GM21786 (cell line): ENCODE measurements at regions not wholly inside any gene's neighbourhood (a gene's known extent, or its start where the extent isn't known, plus 50 kb on each side); places are given as distances from the start of the nearest gene placed in this dataset.

Source experiments
- ATAC-seq: cut with Tn5 transposase; IDR thresholded peaks from one replicate; pipeline ENCODE4 v1.9.1; 2021; ENCODE audit not compliant: unreplicated experiment

DNA sequence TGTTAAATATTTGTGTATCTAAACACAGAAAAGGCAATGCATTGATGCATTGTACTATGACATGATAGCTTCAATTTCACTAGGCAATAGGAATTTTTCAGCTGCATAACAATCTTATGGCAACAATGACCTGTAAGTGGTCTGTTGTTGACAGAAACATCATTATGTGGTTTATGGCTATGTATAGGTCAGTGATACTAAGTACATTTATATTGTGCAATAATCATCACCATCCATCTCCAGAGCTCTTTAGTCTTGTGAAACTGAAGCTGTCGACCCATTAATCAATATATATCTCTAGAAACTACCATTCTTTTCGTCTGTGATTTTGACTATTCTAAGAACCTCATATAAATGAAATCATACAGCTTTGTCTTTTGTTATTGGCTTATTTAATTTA, 200.1 kb upstream of the ZNF717 start:
- no peak for ATAC-seq

DNA sequence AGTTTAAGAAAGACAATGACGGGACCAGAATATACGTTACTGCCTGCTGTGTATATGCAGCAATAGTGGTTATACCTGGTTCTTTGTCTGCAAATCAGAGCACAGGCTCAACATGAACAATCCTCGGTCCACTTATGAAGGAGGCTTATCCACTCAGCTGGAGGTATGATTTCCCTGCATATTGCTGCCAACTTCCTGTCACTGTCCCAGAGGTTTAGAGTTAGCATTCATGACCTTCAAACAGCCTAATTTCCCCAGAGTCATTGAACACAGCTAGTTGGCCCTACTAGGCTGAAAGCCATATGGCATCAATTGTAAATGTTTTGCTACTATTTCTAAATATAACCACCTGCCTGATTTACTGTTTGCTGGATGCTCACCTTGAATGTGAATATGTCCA, 224.9 kb upstream of the ZNF717 start:
- ATAC-seq: no peak

DNA sequence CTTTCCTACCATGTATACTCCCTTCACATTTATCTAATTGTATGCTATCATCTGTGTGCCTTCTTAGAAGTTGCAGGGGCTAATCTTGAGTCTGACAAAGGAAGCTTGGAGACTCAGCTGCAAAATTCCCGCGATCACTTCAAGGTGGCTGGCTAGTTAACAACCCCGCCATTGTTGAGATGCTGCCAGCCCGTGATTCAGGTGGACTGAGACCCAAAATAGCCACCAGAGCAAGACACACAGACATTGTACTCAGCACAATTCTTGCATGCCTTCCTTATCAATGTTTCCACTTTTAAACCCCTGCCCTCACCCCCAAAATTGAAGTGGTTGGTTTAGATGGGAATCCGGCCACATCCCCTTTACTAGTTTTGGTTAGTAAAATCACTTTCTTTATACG, 225.8 kb upstream of the ZNF717 start:
- ATAC-seq: no peak

DNA sequence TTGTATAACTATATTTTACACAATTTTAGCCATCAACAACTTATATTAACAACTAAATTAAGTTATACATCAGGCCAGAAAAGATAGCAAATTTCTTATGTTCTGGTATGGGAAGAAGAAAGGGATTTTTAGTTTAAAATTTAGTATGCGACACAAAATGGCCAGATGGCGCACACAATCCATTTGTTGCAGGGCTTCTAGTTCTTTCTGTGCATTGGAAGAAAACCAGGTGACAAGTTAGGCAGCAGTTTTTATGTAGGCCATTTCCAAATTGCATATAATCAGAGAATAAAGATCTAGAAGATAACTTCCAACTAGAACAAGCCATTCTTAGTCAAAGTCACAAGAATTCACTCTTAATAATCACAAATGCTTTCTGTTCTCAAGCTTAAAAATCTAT, 230.1 kb upstream of the ZNF717 start:
- no peak for ATAC-seq

DNA sequence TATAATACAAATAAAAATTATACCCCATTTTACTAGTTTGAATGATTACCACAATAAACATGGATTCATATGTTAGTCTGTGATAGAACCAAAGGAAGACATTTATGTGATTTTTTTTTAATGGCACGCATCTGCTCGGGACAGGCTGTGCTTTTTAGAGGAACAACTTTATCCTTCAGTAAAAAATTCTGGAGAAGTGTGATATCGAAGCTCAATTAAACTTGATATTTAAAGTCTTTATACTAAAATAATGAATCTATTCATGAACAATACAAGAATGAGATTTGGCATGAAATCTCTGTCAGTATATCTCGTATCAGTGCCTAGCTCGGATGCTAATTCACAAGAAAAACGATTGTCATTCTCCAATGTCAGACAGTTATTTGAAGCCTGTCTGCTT, 230.8 kb upstream of the ZNF717 start:
- no peak for ATAC-seq

DNA sequence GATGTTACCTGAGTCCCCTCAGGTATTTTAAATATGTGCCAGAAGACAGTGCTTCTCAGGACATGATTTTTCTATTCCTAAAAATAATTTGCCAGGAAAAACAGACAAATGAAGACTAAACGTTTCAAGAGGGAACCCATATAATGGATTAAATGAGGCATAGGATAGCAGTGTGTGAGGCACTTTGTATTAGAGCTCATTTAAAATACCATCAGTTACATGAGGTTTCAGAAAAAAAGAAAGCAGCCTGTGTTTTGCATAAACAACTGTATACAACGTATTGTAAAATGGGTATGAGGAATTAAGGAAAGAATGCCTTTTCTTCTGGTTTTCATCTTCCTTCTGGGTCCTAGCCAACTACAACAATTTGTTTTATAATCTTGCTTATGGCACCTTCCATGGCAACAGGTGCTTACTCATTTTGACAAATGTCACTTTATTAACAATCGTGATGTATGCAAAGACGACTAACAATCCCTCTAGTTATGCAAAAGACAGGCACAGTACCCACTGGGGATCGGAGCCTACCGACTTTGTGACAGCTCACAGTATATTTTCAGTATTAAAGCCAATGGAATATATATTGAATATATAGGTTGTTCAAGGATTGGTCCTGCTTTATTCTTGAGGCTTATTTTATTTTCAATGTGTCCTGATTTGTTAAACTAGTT, 231.6 kb upstream of the ZNF717 start:
- ATAC-seq: no peak

DNA sequence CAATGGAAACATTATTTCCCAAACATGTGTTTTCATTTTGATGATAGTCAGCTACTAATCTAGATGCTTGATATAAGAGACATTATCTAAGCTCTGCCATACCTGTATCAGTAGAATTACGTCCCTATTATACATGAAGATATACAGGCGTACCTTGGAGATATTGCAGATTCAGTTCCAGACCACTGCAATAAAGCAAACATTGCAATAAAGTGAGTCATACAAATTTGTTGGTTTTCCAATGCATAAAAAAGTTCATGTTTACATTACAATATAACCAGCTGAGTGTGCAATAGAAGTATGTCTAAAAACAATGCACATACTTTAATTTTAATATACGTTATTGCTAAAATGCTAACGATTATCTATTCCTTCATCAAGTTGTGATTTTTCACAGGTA, 236.0 kb upstream of the ZNF717 start:
- no peak for ATAC-seq

DNA sequence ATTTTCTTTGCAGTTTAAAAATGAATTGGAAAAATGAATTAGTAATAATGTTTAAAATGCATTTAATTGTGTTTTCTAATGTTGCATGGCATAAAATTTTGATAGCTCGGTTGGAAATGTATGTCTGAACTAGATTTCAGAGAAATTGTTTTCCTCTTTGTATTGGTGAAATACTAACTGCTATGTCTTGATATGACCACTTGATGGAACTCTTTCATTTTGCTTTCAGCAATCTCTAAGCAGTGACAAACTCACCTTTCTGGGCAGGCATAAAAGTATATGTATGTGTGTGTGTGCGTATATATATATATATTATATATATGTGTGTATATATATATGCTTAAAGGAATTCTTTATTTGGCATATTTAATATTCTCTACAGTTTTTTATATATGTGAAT, 239.3 kb upstream of the ZNF717 start:
- no peak for ATAC-seq

DNA sequence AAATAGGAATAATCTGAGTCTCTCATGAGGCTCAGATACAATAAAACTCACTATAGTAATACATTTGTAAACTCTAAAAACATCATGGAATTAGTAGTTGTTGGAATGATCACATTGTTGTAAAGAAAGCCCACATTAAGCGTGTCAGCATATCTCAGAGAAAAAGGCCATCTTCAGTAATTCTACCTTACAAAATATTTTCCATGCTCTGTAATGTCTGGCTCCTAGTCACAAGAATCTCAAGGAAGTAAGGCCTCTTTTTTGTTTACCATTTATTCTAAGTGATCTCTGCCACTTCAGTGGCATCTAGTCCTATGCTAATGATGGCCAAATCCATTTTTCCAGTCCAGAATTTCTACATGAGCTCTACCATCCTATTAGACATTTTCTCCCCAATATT, 240.2 kb upstream of the ZNF717 start:
- ATAC-seq: no peak

DNA sequence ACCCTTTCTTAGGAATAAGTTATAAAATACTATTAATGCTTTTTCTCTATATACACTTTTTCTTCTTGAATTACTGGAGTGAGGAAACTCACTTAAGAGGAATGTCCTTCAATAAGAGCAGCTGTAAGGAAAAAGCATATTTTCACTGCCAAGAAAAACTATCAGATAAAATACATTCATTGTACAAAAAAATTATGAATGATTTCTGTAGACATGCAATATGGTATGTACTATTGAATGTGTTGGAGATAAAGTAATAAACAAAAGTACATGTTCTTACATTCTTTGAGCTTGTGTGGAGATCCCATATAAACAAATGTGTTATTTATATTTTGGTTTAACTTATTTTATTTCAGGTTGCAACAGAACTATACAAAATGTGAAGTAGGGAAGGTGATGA, 241.0 kb upstream of the ZNF717 start:
- no peak for ATAC-seq

DNA sequence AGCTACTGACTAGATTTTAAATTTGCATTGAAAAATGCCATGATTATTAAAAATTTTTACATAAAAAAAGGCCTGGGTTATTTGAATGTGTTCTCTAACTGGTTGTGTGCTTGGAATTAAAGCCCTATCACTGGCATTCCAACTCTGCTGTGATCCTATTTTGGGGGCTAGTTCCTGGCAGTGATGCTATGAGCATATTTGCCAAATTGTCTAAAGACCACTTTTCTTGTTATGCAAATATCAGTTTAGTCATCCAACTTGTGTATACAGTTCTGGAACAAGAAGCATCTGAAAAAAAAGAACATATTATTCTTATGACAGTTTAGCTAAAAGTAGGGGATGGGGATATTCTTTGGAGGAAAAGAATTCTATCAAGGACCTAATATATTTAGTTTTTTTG, 243.4 kb upstream of the ZNF717 start:
- no peak for ATAC-seq

DNA sequence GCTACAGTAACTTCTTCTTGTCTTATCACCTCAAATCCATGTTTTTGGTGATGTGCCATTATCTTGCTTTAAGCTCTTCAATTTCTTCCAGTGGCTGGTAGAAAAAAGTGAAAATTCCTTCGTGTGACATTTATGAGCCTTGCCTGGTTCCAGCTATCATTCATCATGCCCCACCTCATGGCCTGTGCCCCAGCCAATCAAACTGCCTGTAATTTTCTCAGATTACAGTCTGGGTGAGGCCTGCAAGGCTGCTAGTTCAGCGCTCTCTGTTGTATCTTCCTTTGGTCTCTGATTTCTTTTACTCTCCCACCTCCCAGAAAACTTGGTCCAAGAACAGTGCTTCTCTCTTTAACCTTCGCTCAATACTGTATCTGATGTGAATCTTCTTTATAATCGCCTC, 249.3 kb upstream of the ZNF717 start:
- ATAC-seq: no peak

DNA sequence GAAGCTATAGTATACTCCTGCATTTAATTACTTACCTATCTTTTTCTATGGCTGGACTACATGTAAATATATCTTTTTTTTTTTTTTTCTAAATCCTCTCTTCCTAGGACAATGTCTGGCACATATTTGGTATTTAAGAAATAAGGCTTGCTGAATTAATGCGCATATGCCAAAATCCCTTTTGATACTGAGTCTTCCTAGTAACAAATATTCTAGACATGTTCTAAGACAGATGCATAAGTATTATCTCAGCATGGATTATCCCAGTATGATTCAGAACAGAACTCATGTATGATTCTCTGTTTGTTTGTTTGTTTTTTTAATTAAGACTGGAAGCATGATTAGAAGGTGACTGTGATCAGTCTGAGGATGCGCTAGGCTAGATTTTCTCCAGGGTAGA, 249.8 kb upstream of the ZNF717 start:
- no peak for ATAC-seq

DNA sequence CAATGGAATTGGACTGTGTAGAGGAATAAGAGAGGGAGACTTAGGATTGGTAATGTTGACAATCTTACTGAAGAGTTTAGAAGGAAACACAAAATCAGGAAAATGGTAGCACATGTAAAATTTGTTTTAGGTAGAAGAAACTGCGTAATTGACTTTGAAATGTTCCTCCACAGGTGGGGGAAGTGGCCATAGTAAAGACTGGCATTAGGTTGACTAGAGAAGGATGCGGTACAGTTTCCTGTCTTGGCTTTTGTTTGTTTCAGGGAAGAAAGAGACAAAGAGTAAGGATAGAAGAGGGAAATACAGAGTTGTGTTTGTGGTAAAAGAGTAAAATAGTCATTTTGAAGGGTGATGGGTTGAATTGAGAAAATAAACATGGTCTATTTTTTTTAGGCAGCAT, 253.6 kb upstream of the ZNF717 start:
- no peak for ATAC-seq

DNA sequence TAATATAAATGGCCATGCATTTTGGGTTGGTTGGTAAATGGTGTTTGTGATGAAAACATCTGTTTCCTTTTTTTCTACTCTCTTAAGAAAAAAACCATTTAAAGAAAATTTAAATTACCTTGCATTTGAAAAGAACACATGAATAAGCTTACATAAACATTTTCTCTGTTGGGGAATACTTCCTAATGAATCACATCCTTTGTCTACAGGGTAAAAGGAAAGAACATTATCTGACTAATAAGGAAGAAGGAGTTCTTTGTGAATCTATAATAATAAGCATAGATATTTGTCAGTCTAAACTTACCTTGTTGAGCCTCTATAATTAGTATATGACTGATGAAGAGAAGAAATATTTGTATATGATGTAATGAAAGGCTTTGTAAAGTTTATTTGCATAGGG, 254.1 kb upstream of the ZNF717 start:
- no peak for ATAC-seq

DNA sequence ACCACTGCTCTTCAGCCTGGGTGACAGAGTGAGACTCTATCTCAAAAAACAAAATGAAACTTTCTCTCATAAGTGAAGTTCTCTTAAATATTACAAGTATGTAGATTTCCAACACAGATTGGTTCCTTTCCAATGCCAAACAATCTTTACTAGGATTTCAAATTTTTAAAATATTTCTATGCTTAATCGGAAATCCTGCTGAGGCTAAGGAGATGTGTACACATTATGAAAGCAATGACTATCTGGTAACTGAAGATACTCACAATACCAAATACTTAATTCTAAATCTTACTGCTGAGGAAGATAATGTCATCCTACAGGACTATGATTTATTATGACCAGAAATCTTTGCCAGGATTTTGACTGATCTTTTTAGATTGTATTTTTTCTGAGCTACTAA, 255.6 kb upstream of the ZNF717 start:
- ATAC-seq: no peak

DNA sequence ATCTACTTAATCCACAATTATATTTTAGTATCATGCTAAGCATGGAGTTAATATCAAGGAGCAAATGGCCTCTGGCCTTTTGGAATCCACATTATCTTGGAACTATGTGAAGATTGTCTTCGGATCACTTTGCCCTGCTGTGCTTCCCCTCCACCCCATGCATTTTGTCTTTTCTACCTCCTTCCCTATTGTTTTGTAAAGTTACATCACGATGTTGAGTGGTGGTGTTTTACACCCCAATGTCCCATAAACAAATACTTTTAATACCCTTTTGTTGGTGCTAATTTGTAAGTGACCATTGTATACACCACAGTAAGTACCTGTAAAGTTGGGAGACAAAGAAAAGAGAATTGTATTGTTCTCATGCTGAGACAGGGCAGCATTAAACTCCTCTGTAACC, 258.4 kb upstream of the ZNF717 start:
- no peak for ATAC-seq

DNA sequence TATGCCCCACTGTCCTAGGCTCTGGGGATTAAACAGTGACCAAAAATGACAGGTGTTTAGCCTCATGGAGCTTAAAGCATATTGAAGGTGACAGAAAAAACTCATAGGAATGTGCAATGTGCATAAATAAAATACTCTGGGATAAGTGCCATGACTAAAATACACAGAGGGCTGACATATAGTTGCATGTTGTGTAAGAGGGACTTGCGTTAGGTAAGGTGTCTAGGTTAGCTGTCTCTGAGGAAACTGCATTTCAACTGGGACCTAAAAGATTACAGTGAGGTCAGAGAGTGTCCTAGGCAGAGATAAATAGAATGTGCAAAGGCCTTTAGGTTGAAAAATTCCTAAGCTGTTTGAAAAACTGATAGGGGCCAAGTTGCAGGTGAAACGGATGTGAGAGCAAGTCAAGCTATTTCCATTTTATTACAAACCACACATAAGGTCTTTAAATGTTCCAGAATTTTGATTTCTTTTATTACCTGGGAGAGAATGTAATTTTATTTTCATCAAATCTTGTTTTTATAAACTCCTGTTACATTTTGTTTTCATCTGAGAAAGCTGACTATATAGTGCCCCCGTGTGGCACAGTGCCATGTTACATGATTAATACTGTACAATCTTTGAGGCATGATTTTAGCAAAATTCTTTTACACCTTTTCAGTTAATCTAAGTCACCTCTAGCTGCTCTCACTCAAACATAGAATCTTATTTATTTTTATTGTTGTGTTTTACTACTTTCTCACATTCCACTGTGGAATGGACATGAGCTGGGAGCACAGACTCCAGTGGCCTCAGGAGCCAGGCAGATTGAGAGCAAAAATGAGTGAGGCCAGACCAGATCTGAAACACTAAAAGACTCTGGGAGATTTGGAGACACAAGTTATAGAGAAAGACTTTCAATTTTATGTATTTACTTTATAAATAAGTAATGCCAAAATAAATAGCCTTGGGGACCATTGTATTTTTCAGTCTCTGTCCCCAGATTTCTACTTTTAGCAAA, 259.6 kb upstream of the ZNF717 start:
- ATAC-seq: no peak

DNA sequence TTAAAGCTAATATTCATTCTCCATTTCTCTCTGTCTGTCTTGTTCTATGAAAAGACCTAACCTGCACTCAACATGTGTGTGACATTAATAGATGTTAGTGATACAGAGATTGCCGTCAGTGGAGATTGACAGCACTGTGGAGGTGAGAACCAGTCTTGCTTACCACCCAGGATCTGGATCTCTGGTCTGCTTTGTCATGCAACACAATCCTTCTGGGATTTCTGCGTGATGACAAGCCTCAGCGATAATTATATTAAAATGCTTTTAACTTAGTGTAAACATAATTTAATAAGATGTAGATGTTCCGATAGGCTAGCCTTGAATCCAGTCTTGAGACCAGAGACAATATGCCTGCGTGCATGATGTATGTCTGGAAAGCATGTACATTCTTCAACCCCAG, 262.0 kb upstream of the ZNF717 start:
- no peak for ATAC-seq

DNA sequence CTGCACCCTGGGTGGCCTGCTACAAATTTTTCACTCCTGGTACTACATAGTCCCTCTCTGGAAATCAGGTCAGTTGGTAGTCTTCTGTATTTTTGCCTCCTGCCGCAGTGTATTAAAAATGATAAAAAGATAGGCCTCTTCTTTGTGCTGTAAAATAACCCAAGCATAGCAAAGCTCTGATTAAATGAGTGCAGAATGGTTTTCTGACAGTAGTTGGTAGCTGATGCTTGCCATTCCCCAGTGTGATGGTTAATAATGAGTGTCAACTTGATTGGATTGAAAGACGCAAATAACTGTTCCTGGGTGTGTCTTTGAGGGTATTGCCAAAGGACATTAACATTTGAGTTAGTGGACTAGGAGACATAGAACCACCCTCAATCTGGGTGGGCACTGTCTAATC, 264.4 kb upstream of the ZNF717 start:
- ATAC-seq: no peak

DNA sequence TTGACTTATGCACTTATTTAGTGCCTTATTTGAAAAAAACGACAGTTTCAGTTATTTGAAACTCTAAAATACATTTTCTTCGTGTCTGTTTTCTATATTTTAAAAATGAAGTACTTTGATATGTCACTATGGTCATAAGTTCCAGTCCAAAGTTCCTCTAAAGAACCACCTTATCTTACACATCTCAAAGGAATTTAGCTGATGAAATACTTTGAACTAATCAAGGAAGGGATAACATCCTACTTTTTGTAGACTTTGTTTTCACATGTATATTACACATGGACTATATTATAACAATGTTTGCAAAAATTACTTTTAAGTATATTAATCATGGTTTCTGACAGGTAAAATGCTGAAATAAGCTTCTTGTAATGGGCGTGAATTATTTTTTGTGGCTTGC, 265.8 kb upstream of the ZNF717 start:
- no peak for ATAC-seq

DNA sequence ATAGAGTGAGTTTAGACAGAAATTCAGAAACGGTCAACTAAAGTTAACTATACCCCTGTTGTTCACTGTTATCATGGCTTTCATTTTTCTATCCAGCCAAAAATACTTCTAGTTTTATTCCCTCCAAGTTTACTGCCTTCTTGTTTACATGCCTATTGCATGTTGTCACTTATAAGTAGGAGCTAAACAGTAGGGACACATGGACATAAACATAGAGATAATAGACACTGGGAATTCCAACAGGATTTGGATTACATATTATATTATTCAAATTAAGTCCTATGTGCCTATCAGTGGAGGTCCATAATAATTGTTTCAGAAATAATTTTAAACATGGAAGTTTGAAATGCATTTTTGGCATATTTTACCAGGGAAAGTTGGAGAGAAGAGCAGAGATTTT, 269.1 kb upstream of the ZNF717 start:
- no peak for ATAC-seq

DNA sequence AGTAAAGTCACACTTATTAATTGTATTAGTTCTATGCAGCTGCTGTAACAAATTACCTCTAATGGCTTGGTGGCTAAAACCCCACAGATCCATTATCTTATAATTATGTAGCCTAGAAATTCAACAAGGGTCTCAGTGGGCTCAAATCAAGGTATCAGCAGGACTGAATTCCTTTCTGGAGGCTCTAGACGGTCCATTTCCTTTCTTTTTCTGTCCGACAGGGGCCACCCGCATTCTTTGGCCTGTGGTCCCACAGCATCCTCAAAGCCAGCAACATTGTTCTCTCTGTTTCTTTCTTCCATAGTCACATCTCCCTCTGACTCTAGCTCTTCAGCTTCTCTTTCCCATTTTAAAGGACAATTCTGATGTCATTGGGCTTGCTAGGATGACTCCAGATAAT, 276.3 kb upstream of the ZNF717 start:
- ATAC-seq: no peak
